Femur (tissue), 1 donor: ENCODE measurements at regions not wholly inside any gene's neighbourhood (a gene's known extent, or its start where the extent isn't known, plus 50 kb on each side); places are given as distances from the start of the nearest gene placed in this dataset.

Experiments
- DNase-seq: peaks from one replicate; pipeline ENCODE4 v3.0.0-alpha.2; 2017

GRCh38 chr1:57848406-57848805, 424.5 kb upstream of the DAB1 start:
- DNase-seq, result no peak

- DNase-seq, result no peak
Observed at GRCh38 chr1:57845041-57845440, 421.2 kb upstream of the DAB1 start.

- DNase-seq, result no peak
Observed at GRCh38 chr1:57844382-57844980, 420.6 kb upstream of the DAB1 start.

GRCh38 chr1:57843760-57844159, 419.9 kb upstream of the DAB1 start:
- DNase-seq, result no peak

- DNase-seq, result no peak
Observed at GRCh38 chr1:57839526-57839925, 415.7 kb upstream of the DAB1 start.

GRCh38 chr1:57839067-57839466, 415.2 kb upstream of the DAB1 start:
- DNase-seq, result no peak

GRCh38 chr1:57835620-57836019, 411.8 kb upstream of the DAB1 start:
- no peak for DNase-seq

GRCh38 chr1:57833296-57833695, 409.4 kb upstream of the DAB1 start:
- no peak for DNase-seq

- DNase-seq, result no peak
Observed at GRCh38 chr1:57832612-57833011, 408.8 kb upstream of the DAB1 start.

- DNase-seq, result no peak
Observed at GRCh38 chr1:57831624-57832023, 407.8 kb upstream of the DAB1 start.

- no peak for DNase-seq
Observed at GRCh38 chr1:57826535-57826934, 402.7 kb upstream of the DAB1 start.

- DNase-seq, result no peak
Observed at GRCh38 chr1:57824535-57824934, 400.7 kb upstream of the DAB1 start.

GRCh38 chr1:57820356-57821095, 396.7 kb upstream of the DAB1 start:
- no peak for DNase-seq

GRCh38 chr1:57819893-57820292, 396.0 kb upstream of the DAB1 start:
- DNase-seq, result no peak

- DNase-seq, result no peak
Observed at GRCh38 chr1:57803586-57803985, 379.7 kb upstream of the DAB1 start.

GRCh38 chr1:57800376-57800775, 376.5 kb upstream of the DAB1 start:
- DNase-seq, result no peak

GRCh38 chr1:57799490-57800115, 375.7 kb upstream of the DAB1 start:
- DNase-seq, result no peak

GRCh38 chr1:57798543-57798942, 374.7 kb upstream of the DAB1 start:
- DNase-seq, result no peak

GRCh38 chr1:57797084-57797483, 373.2 kb upstream of the DAB1 start:
- DNase-seq, result no peak

- DNase-seq, result no peak
Observed at GRCh38 chr1:57796616-57797015, 372.8 kb upstream of the DAB1 start.

GRCh38 chr1:57795886-57796285, 372.0 kb upstream of the DAB1 start:
- no peak for DNase-seq

GRCh38 chr1:57794078-57794477, 370.2 kb upstream of the DAB1 start:
- no peak for DNase-seq

GRCh38 chr1:57791497-57791896, 367.6 kb upstream of the DAB1 start:
- DNase-seq, result no peak

GRCh38 chr1:57789936-57790335, 366.1 kb upstream of the DAB1 start:
- no peak for DNase-seq
